PC-9 (cell line): ENCODE measurements at regions not wholly inside any gene's neighbourhood (a gene's known extent, or its start where the extent isn't known, plus 50 kb on each side); places are given as distances from the start of the nearest gene placed in this dataset.

ENCODE experiments used
- BruUV-seq: library from RNA; stranded (reverse); fragments of 400-500 nt; replicated peaks from 2 replicates; lab custom pipeline; 2021; lab: Mats Ljungman, UMichigan
- CTCF ChIA-PET: fragments of 300-600 bp; sonication (Branson Sonifier 250); formaldehyde crosslinking; loops from one replicate; lab custom pipeline; 2022; ENCODE audit warnings: antibody characterized with exemption; lab: Charles Lee
- POLR2A ChIA-PET: fragments of 300-600 bp; sonication (Branson Sonifier 250); formaldehyde crosslinking; loops from one replicate; lab custom pipeline; 2022; ENCODE audit warnings: antibody characterized with exemption; ENCODE audit not compliant: unreplicated experiment; lab: Charles Lee
- DNase-seq, 2 experiments: peaks; one replicate each; pipeline versions ENCODE4 v3.0.0 to v3.0.0-alpha.2; 2015 to 2022; ENCODE audit warnings: mixed read lengths in 1 of 2
- H2AFZ ChIP-seq: fragments of 200-600 bp; sonication (generic); 2 replicates; pipeline ENCODE4 v1.8.1; 2017; ENCODE audit warnings: antibody characterized with exemption
- H3F3A ChIP-seq: fragments of 200-600 bp; sonication (generic); 2 replicates; pipeline ENCODE4 v1.8.1; 2017; ENCODE audit warnings: antibody characterized with exemption, mild to moderate bottlenecking, low read depth; ENCODE audit not compliant: insufficient read depth
- H3K27ac ChIP-seq: fragments of 200-600 bp; sonication (generic); 2 replicates; pipeline ENCODE4 v1.6.1; 2016; ENCODE audit warnings: mixed run types
- H3K27me3 ChIP-seq: fragments of 200-600 bp; sonication (generic); 2 replicates; pipeline ENCODE4 v1.6.1; 2016; ENCODE audit warnings: low read depth, mixed run types; ENCODE audit not compliant: insufficient read depth
- H3K36me3 ChIP-seq: fragments of 200-600 bp; sonication (generic); 2 replicates; pipeline ENCODE4 v1.6.1; 2016; ENCODE audit warnings: low read depth, mixed run types
- H3K4me1 ChIP-seq: fragments of 200-600 bp; sonication (generic); replicated peaks from 2 replicates; pipeline ENCODE4 v1.6.1; 2016; ENCODE audit warnings: mixed run types; ENCODE audit not compliant: insufficient read depth
- H3K4me2 ChIP-seq: fragments of 200-600 bp; sonication (generic); 2 replicates; pipeline ENCODE4 v1.6.1; 2017; ENCODE audit warnings: mixed run types
- H3K4me3 ChIP-seq: fragments of 200-600 bp; sonication (generic); 2 replicates; pipeline ENCODE4 v1.6.1; 2016; ENCODE audit warnings: mixed run types
- H3K79me2 ChIP-seq: fragments of 200-600 bp; sonication (generic); 2 replicates; pipeline ENCODE4 v1.6.1; 2017; ENCODE audit warnings: low read depth, mixed run types
- H3K9me2 ChIP-seq: fragments of 200-600 bp; sonication (generic); 2 replicates; pipeline ENCODE4 v1.8.1; 2017; ENCODE audit warnings: mild to moderate bottlenecking; ENCODE audit not compliant: insufficient read depth
- H3K9me3 ChIP-seq: fragments of 200-600 bp; sonication (generic); 2 replicates; pipeline ENCODE4 v1.8.1; 2016; ENCODE audit warnings: low read depth; ENCODE audit not compliant: insufficient read depth
- H4K20me1 ChIP-seq: fragments of 200-600 bp; sonication (generic); 2 replicates; pipeline ENCODE4 v1.8.1; 2017; ENCODE audit not compliant: insufficient read depth
- EZH2 ChIP-seq: fragments of 200-600 bp; sonication (generic); IDR thresholded peaks from 2 replicates; pipeline ENCODE4 v1.8.0; 2017; ENCODE audit warnings: antibody characterized with exemption, low read depth
- intact Hi-C: fragments of 100-400 bp; cut with micrococcal nuclease; formaldehyde crosslinking; loops from one replicate; pipeline ENCODE4 v1.10.0; 2022; ENCODE audit not compliant: unreplicated experiment
- TF ChIP-seq, protein P1 (sequence below): fragments of 200-600 bp; sonication (generic); conservative IDR thresholded peaks from 2 replicates; pipeline ENCODE4 v1.6.1; 2017; ENCODE audit warnings: mixed run types, antibody characterized with exemption, mild to moderate bottlenecking, moderate library complexity

DNA sequence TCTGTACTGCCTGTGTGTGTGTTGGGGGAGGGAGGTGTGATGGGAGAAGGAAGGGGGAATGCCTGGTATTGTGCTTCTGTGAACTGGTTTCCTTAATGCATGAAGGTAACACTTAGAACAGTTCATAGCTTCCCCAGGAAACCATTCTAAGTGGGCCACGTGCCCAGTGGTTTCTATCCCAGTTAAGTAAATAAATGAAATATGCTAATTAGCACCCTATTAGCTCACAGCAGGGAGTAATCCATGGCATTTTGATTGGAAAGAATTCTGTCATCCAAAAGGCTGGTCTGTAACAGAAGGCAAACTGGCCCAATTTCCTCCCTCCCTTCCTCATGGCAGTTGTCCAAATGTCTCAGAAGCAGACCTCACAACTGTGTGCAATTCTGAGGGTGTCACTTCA, 199.3 kb downstream of the TTLL7 start:
- Histone ChIP-seq H3K9me3 (no peaks in the 10 kb centered on the region), H3K9me2 (no peaks in the 10 kb centered on the region), H3K27ac (no peak overlapping the region), H3F3A (no peaks in the 10 kb centered on the region), H3K4me1 (no peaks in the 10 kb centered on the region), H3K27me3 (no peaks in the 10 kb centered on the region), H3K4me2 (no peak overlapping the region), H2AFZ (no peak overlapping the region), H3K4me3 (no peak overlapping the region), H3K36me3 (no peaks in the 10 kb centered on the region), H4K20me1 (no peaks in the 10 kb centered on the region), H3K79me2 (no peaks in the 10 kb centered on the region)
- POLR2A ChIA-PET = no interaction called here
- TF ChIP-seq, protein P1, sequence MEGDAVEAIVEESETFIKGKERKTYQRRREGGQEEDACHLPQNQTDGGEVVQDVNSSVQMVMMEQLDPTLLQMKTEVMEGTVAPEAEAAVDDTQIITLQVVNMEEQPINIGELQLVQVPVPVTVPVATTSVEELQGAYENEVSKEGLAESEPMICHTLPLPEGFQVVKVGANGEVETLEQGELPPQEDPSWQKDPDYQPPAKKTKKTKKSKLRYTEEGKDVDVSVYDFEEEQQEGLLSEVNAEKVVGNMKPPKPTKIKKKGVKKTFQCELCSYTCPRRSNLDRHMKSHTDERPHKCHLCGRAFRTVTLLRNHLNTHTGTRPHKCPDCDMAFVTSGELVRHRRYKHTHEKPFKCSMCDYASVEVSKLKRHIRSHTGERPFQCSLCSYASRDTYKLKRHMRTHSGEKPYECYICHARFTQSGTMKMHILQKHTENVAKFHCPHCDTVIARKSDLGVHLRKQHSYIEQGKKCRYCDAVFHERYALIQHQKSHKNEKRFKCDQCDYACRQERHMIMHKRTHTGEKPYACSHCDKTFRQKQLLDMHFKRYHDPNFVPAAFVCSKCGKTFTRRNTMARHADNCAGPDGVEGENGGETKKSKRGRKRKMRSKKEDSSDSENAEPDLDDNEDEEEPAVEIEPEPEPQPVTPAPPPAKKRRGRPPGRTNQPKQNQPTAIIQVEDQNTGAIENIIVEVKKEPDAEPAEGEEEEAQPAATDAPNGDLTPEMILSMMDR = no peak
- TF ChIP-seq EZH2 = no peak
- DNase-seq = no peak
- intact Hi-C loops = no loop called here
- CTCF ChIA-PET = no interaction called here
- BruUV-seq = no TSS peak

DNA sequence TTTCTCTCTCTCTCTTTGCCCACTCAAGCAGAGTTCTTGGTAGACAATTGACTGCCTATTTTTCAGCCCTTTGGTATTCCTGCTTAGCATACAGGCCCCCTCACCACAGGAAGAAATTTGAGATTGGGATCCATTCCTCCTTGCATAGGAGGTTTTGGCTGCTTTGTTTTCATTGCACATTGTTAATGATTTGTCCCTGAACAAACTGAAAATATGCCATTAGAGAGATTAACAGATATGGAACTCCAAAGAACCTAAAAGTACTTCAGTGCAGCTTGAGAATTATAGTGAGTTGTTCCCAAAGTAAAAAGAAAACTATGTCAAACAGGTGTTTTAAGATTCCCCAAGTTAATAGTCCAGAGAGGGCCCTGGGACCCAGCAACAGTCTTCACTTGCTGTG, 200.0 kb downstream of the TTLL7 start:
- Histone ChIP-seq H3K4me1 (no peaks in the 10 kb centered on the region), H3K4me3 (no peak overlapping the region), H3K4me2 (no peak overlapping the region), H3K36me3 (no peaks in the 10 kb centered on the region), H3K9me3 (no peaks in the 10 kb centered on the region), H3K79me2 (no peaks in the 10 kb centered on the region), H3K27ac (no peak overlapping the region), H3F3A (no peaks in the 10 kb centered on the region), H2AFZ (no peak overlapping the region), H3K9me2 (no peaks in the 10 kb centered on the region), H4K20me1 (no peaks in the 10 kb centered on the region), H3K27me3 (no peaks in the 10 kb centered on the region)
- ChIA-PET POLR2A (no interaction called here), CTCF (no interaction called here)
- DNase-seq = no peak
- TF ChIP-seq, protein P1 = no peak
- no peak for TF ChIP-seq EZH2
- intact Hi-C loops = no loop called here
- no TSS peak for BruUV-seq

DNA sequence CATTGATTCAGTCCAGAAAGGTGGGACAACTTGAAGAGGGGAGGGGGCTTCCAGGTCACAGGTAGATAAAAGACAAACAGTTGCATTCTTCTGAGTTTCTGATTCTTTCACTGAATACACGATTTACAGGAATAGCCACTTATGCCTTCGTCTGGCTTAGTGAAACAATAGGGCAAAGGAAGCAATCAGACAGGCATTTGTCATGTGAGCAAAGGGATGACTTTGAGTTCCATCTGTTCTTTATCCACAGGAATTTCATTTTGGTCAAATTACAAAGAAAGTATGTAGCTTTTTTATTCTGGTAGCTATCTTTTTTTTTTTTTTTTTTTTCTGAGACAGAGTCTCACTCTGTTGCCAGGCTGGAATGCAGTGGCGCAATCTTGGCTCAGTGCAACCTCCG, 202.5 kb downstream of the TTLL7 start:
- POLR2A ChIA-PET = interaction anchor here (0.6 kb wide), 1 partner anchor 33 kb away, joined by 14 read pairs; no protein-coding TSS in a partner anchor
- TF ChIP-seq, protein P1 = no peak
- TF ChIP-seq EZH2 = no peak
- H3K36me3 ChIP-seq = no peaks in the 10 kb centered on the region
- no peak overlapping the region for H3K27ac ChIP-seq
- H3K4me2 ChIP-seq = no peak overlapping the region
- DNase-seq = no peak
- BruUV-seq = no TSS peak
- no peaks in the 10 kb centered on the region for H3K79me2 ChIP-seq
- intact Hi-C loops = no loop called here
- H3K4me1 ChIP-seq = no peaks in the 10 kb centered on the region
- no peaks in the 10 kb centered on the region for H3K27me3 ChIP-seq
- no peaks in the 10 kb centered on the region for H3K9me3 ChIP-seq
- H3K9me2 ChIP-seq = no peaks in the 10 kb centered on the region
- H3F3A ChIP-seq = no peaks in the 10 kb centered on the region
- H3K4me3 ChIP-seq = no peak overlapping the region
- no peak overlapping the region for H2AFZ ChIP-seq
- H4K20me1 ChIP-seq = no peaks in the 10 kb centered on the region
- CTCF ChIA-PET = no interaction called here
